Erythroblast (primary cell): ENCODE measurements at regions not wholly inside any gene's neighbourhood (a gene's known extent, or its start where the extent isn't known, plus 50 kb on each side); places are given as distances from the start of the nearest gene placed in this dataset.
"Not testable (repeated sequence)": the region's sequence is repeated elsewhere in the genome, so short reads cannot be mapped to it uniquely, and the experiment has no call there.

Experiments used
- DNase-seq, 2 experiments: peaks; one replicate each; lab custom pipeline; 2025; lab: John Stamatoyannopoulos, UW
- GATA1 ChIP-seq: IDR thresholded peaks from 2 replicates; pipeline ENCODE4 v1.6.1; 2011; ENCODE audit warnings: low read depth, mild to moderate bottlenecking, control low read depth, low read length, moderate library complexity
- POLR2A ChIP-seq: IDR thresholded peaks from 2 replicates; pipeline ENCODE4 v1.6.1; 2011; ENCODE audit warnings: mild to moderate bottlenecking, low read length

DNA sequence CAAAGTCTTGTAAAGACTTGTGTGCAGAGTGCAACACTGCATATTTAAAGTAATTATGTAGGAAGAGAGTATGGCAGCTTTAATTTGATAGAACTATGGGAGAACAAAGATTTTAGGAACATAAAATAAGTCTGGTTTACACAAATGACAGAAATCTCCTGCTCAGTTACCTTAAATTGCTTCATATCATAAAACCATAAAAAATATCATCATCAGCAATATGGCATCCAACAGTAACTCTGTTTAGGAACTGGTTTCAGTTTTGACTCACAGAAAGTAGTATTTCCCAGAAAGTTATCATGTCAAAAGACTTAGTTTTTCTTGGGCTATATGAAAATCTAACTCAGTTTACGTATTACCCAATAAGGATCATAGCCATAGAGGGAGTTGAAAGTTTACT is 292.1 kb upstream of the PMFBP1 start:
- DNase-seq, result no peak
- TF ChIP-seq GATA1 (no peak), POLR2A (no peak)

DNA sequence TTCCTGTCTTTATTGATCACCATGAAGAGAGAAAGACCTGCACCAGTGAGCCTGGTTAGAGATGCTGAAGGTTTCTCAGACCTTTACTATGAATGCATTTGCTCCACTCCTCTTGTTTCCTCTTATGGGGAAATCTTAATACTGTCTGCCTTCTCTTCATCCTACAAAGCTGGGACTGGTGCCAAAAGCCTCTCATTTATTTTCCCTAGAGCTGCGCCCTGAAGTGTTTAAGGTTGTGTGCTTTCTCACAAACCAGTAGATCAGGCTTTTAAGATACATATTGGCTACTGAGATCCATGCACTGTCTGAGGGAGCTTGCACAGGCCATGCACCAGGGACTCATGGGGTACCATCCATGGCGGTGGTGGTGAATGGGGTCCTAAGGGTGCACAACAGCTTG is 286.1 kb upstream of the PMFBP1 start:
- TF ChIP-seq GATA1, result no peak

DNA sequence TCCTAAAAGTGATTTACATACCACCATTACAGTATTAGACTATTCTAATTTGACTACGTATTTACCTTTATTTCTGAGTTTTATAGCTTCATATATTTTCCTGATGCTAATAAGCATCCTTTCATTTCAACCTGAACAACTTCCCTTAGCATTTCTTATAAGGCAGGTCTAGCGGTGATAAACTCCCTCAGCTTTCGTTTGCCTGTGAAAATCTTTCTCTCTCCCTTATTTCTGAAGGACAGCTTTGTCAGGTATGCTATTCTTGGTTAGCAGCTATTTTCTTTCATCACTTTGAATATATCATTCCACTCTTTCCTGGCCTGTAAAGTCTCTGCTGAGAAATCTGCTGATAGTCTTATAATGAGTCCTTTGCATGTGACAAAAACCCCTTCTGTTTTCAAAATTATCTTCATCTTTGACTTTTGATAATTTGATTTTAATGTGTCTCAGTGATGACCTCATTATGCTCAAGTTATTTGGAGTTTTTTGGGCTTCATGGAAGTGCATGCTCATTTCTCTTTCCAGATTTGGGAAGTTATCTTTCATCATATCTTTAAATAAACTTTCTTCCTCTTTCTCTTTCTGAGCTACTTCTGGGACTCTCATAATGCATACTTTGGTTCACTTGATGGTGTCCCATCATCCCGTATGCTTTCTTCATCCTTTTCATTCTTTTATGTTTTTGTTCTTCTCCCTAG is 285.4 kb upstream of the PMFBP1 start:
- TF ChIP-seq POLR2A, result no peak
- no peak for TF ChIP-seq GATA1
- no peak for DNase-seq

More for the DNA sequence above, 286.1 kb upstream of the PMFBP1 start:
- no peak for DNase-seq

DNA sequence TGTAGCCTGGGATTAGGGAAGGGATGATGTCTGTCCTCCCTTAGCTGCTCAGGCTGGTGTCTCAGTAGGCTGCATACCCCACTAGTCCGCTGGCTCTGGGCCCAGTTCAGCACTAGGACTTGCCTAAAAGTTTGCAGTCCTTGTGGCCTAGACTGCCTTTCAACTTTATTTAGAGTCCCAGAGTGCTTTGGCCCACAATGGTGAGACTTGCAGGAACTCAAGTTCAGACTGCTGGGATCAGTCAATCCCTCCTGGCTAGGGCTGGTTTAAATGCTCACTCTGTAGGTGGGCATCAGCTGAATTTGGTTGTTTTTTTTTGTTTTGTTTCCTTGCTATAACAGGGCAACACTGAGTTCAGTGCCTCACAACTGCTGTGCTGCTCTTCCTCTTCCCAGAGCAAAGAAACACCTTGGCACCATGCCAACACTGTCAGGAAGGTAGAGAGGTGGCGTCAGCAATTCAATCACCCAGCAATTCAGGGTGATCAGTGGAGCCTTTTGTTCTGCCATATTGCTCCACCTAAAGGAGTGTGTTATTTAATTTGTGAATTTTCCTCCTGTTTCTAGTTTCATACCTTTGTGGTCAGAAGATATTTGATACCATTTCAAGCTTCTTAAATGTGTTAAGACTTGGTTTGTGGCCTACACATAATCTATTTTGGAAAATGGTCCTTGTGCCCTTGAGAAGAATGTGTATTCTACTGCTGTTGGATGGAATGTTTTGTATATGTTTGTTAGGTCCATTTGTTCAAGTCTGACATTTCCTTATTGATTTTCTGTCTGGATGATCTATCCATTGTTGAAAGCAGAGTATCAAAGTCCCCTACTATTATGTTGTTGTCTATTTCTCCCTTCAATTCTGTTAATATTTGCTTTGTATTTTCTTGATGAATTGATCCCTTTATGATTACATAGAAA is 284.0 kb upstream of the PMFBP1 start:
- TF ChIP-seq POLR2A, result no peak
- no peak for TF ChIP-seq GATA1
- DNase-seq, result peak; percentile 2 to 4

DNA sequence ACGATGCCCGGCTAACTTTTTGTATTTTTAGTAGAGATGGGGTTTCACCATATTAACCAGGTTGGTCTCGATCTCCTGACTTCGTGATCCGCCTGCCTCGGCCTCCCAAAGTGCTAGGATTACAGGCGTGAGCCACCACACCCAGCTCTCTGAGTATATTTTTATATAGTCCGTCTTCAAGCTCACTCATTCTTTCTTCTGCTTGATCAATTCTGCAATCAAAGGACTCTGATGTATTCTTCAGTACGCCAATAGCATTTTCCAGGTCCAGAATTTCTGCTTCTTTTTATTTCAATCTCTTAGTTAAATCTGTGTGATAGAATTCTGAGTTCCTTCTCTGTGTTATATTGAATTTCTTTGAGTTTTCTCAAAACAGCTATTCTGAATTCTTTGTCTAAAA is 281.9 kb upstream of the PMFBP1 start:
- not testable (repeated sequence) for DNase-seq

DNA sequence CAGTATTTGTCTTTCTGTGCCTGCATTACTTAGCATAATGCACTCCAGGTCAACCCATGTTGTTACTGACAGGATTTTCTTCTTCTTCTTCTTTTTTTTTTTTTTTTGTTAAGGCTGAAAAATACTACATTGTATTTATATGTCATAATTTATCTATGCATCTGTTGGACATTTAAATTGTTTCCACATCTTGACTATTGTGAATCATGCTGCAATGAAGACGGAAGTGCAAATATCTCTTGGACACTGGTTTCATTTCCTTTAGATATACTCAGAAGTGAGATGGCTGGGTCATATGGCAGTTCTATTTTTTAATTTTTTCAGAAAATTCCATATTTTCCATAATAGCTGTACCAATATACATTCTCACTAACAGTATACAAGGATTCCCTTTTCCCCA is 272.7 kb upstream of the PMFBP1 start:
- TF ChIP-seq POLR2A (no peak), GATA1 (no peak)

DNA sequence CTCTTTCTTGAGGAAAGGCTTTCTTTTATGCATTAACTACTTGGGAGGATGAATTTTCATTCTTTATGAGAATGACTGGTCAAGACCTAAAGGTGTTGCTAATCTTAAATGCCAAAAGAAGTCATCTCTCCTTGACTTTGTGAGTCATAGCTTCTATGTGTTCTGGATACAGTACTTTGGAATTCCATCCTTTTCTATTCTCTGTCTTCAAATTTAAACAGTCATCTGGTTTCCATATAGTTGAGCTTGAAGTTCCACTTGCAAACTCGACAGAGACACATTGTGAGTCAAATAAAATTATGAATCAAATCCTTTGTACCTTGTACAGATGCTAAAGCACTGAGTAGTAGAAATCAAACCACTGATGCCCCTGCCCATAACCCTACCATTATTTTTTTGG is 271.9 kb upstream of the PMFBP1 start:
- DNase-seq, result no peak
- TF ChIP-seq GATA1, result no peak
- TF ChIP-seq POLR2A, result no peak

More for the DNA sequence above, 272.7 kb upstream of the PMFBP1 start:
- DNase-seq, result no peak

DNA sequence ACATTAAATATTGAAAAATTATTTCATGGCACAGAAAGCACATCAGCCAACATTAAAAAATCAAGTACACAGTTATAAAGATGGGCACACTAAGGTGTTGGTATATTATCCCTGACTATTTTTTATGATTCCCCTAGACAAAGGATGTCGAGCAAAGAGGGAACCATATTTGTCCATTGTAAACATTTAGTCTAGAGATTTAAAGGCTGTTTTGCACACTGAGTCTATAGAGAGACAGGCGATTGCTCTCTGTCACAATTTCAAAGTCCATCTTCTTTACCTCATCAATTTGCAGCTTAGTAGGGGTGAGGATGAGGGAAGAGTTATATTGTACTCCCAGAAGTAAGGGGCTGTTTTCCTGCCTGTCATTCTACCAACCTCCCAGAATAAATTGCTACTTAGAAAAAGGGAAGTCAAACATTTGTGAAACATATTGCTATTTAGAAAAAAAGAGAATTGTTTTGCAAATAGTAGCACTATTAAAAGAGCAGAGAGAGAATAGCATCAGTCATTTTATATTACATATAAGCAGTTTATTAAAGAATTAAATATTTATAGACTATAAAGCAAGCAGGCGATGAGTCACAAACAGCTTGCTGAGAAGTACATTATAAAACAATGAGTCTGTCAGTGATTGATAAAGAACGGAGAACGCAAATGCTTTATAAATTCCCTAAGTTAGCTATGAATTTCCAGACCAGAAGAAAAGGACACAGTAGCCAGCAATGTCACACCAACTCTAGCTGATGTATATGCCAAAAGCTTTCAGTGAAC is 270.6 kb upstream of the PMFBP1 start:
- TF ChIP-seq POLR2A (no peak), GATA1 (no peak)
- DNase-seq, result no peak

DNA sequence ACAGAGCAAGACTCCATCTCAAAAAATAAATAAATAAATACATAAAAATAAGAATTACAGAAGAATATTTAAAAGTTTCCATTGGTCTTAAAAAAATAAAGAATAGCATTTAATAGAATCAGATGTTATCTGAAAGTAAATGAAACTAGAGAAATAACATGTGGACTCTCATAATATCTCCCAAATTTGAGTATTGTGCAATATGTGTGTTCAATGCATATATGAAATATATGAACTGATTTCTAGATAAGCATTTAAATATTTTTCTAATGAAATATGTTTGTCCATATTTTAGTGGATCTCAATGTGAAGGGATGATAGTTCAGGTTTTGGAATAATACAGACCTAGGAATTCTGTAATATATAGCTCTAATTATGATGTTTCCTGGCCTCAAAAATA is 265.9 kb upstream of the PMFBP1 start:
- DNase-seq, result no peak
- TF ChIP-seq POLR2A (no peak), GATA1 (no peak)

- DNase-seq, result peak; percentile 61 to 62
- TF ChIP-seq POLR2A, result no peak
- TF ChIP-seq GATA1, result no peak
These were observed 262.2 kb upstream of the PMFBP1 start for GRCh38 chr16:72434159-72434558.

- no peak for DNase-seq
- TF ChIP-seq POLR2A (no peak), GATA1 (no peak)
These were observed 258.2 kb upstream of the PMFBP1 start for GRCh38 chr16:72430121-72430520.

GRCh38 chr16:72429671-72430081 is 257.7 kb upstream of the PMFBP1 start:
- no peak for TF ChIP-seq GATA1
- DNase-seq, result no peak

DNA sequence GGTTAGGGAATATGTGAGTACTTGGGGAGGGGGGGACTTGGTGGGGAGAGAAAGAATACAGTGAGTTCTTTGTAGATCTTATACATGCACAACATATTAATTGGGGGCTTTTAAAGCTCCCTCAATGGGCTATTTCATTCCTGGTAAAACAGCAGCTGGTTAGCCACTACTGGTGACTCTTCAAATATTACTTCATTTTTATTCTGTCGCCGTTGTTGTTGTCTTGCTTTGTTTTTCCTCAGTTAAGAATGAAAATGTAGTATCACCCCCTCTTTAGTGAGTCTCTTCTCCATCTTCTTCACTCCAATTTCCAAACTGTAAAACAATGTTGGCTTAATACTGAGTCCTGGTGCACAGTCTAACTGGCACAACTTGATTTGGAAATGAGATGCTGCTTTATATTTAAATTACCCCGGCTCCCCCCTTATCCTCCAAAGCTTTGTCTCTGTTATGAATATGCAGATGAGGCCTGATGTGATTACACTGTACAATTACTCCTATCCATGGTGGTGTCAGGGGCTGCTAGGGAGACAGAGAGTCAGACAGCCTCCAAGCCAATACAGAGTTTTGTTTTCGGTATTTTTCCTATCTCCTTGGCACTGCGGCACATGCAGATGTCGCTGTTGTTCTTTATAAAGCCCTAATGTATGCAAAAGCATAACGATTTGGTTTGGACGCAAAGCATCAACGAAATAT is 256.9 kb upstream of the PMFBP1 start:
- no peak for DNase-seq
- TF ChIP-seq GATA1 (no peak), POLR2A (no peak)
